ENCODE measurements at regions not wholly inside any gene's neighbourhood (a gene's known extent, or its start where the extent isn't known, plus 50 kb on each side); places are given as distances from the start of the nearest gene placed in this dataset.

DNA sequence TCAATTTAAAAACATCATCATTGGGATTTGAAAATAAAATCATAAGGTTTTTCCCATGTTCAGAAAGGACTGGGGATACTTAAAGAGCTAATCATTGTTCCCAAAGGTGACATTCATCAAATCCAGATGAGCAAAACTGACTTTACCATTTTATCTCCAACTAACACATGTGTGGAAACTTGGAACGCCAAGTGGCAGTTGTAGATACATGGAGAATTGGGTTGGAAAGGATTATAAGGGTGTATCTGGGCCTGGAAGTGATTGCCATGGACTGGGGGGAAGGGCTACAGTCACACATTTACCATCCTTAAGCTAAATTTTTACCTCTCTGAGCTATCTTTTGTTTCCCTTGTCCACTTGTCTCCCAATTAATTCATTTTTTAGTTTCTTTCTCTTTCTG, 203.4 kb downstream of the SLC39A8 start:
- no peak for DNase-seq (ENCODE audit: low spot score)
- no peak overlapping the region for H3K4me2 ChIP-seq (ENCODE audit: low read length)
- no peaks in the 10 kb centered on the region for H3K9me2 ChIP-seq (ENCODE audit: insufficient read depth, low read length)
- POLR2A ChIA-PET, result interaction anchor here (0.7 kb wide), 1 partner anchor 959 kb away, joined by 3 read pairs; no protein-coding TSS in a partner anchor
- no peak overlapping the region for H3K27ac ChIP-seq (ENCODE audit: low read depth, low read length, poor library complexity, severe bottlenecking)
- no peaks in the 10 kb centered on the region for H3K79me2 ChIP-seq (ENCODE audit: insufficient read depth, low read depth, low read length)
- H3K9me3 ChIP-seq (ENCODE audit: low read length), result no peaks in the 10 kb centered on the region
- no peak overlapping the region for H3K4me3 ChIP-seq (ENCODE audit: low read depth, low read length, poor library complexity, severe bottlenecking)
- BruUV-seq (replicated peaks), result no TSS peak
- no peak overlapping the region for H2AFZ ChIP-seq (ENCODE audit: low read length)
- TF ChIP-seq, protein P1, sequence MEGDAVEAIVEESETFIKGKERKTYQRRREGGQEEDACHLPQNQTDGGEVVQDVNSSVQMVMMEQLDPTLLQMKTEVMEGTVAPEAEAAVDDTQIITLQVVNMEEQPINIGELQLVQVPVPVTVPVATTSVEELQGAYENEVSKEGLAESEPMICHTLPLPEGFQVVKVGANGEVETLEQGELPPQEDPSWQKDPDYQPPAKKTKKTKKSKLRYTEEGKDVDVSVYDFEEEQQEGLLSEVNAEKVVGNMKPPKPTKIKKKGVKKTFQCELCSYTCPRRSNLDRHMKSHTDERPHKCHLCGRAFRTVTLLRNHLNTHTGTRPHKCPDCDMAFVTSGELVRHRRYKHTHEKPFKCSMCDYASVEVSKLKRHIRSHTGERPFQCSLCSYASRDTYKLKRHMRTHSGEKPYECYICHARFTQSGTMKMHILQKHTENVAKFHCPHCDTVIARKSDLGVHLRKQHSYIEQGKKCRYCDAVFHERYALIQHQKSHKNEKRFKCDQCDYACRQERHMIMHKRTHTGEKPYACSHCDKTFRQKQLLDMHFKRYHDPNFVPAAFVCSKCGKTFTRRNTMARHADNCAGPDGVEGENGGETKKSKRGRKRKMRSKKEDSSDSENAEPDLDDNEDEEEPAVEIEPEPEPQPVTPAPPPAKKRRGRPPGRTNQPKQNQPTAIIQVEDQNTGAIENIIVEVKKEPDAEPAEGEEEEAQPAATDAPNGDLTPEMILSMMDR (conservative IDR thresholded peaks at IDR 0.05; ENCODE audit: low read length), result no peak
- TF ChIP-seq EZH2phosphoT487 (IDR thresholded peaks at IDR 0.05; ENCODE audit: borderline replicate concordance, low read depth, low read length), result no peak
- intact Hi-C loops (cut with micrococcal nuclease; ENCODE audit: unreplicated experiment), result no loop called here
- H4K20me1 ChIP-seq (ENCODE audit: insufficient read depth, low read length), result no peaks in the 10 kb centered on the region
- CTCF ChIA-PET (ENCODE audit: unreplicated experiment), result no interaction called here
- H3K4me1 ChIP-seq (ENCODE audit: insufficient read depth, low read length, poor library complexity, severe bottlenecking), result no peaks in the 10 kb centered on the region
- H3K36me3 ChIP-seq (ENCODE audit: insufficient read depth, low read length), result no peaks in the 10 kb centered on the region

DNA sequence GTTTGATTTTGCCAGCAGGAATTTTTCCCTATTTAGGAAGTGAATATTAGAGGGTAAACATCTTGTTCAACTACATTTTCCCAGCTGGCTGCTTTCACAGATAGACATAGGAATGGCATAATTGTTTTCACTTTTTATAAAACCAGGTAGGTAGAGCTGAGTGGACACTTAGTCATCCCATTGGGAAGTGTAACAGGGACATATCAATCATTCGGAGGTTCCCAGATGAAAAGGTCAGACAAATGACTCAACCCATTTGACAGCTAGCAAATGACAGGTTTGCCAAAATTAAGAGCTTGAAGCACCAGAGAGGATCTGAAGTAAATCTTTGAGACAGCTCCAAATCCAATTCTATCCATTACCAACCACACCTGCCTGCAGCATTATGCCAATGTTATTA, 205.3 kb downstream of the SLC39A8 start:
- POLR2A ChIA-PET, result no interaction called here
- intact Hi-C loops (cut with micrococcal nuclease; ENCODE audit: unreplicated experiment), result no loop called here
- CTCF ChIA-PET (ENCODE audit: unreplicated experiment), result no interaction called here
- Histone ChIP-seq H3K9me3 (ENCODE audit: low read length) (no peaks in the 10 kb centered on the region), H3K79me2 (ENCODE audit: insufficient read depth, low read depth, low read length) (no peaks in the 10 kb centered on the region), H2AFZ (ENCODE audit: low read length) (no peak overlapping the region), H3K4me2 (ENCODE audit: low read length) (no peak overlapping the region), H3K36me3 (ENCODE audit: insufficient read depth, low read length) (no peaks in the 10 kb centered on the region), H3K4me1 (ENCODE audit: insufficient read depth, low read length, poor library complexity, severe bottlenecking) (no peaks in the 10 kb centered on the region), H4K20me1 (ENCODE audit: insufficient read depth, low read length) (no peaks in the 10 kb centered on the region), H3K9me2 (ENCODE audit: insufficient read depth, low read length) (no peaks in the 10 kb centered on the region), H3K4me3 (ENCODE audit: low read depth, low read length, poor library complexity, severe bottlenecking) (no peak overlapping the region), H3K27ac (ENCODE audit: low read depth, low read length, poor library complexity, severe bottlenecking) (no peak overlapping the region)
- TF ChIP-seq EZH2phosphoT487 (IDR thresholded peaks at IDR 0.05; ENCODE audit: borderline replicate concordance, low read depth, low read length), result no peak
- TF ChIP-seq, protein P1 (conservative IDR thresholded peaks at IDR 0.05; ENCODE audit: low read length), result no peak
- no TSS peak for BruUV-seq (replicated peaks)
- DNase-seq (ENCODE audit: low spot score), result no peak

DNA sequence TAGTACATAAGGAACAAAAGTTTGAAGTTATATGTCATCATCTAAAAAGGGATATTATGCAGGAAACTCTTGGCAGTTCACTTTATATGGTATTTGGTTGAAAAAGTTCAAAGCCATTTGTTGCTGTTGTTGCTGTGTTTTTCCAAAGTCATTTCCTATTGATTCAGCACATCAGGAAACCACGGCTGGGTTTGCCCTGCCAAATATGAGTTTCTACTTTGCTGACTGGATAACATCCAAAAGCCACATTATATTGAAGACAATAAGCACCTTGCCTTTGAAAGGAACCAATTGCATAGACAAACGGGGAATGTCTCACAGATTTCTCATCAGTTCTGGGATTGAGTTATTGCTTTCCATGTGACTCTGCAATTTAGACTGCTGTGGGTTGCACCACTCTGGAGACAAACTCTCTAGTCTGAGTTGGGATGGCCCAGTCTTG, 206.1 kb downstream of the SLC39A8 start:
- Histone ChIP-seq H4K20me1 (ENCODE audit: insufficient read depth, low read length) (no peaks in the 10 kb centered on the region), H3K9me2 (ENCODE audit: insufficient read depth, low read length) (no peaks in the 10 kb centered on the region), H3K79me2 (ENCODE audit: insufficient read depth, low read depth, low read length) (no peaks in the 10 kb centered on the region), H3K4me1 (ENCODE audit: insufficient read depth, low read length, poor library complexity, severe bottlenecking) (no peaks in the 10 kb centered on the region), H2AFZ (ENCODE audit: low read length) (no peak overlapping the region), H3K4me3 (ENCODE audit: low read depth, low read length, poor library complexity, severe bottlenecking) (no peak overlapping the region), H3K36me3 (ENCODE audit: insufficient read depth, low read length) (no peaks in the 10 kb centered on the region), H3K9me3 (ENCODE audit: low read length) (no peaks in the 10 kb centered on the region), H3K4me2 (ENCODE audit: low read length) (no peak overlapping the region), H3K27ac (ENCODE audit: low read depth, low read length, poor library complexity, severe bottlenecking) (no peak overlapping the region)
- POLR2A ChIA-PET, result no interaction called here
- TF ChIP-seq EZH2phosphoT487 (IDR thresholded peaks at IDR 0.05; ENCODE audit: borderline replicate concordance, low read depth, low read length), result no peak
- TF ChIP-seq, protein P1 (conservative IDR thresholded peaks at IDR 0.05; ENCODE audit: low read length), result no peak
- no TSS peak for BruUV-seq (replicated peaks)
- CTCF ChIA-PET (ENCODE audit: unreplicated experiment), result no interaction called here
- DNase-seq (ENCODE audit: low spot score), result no peak
- intact Hi-C loops (cut with micrococcal nuclease; ENCODE audit: unreplicated experiment), result no loop called here

Data from OCI-LY7 (cell line).